ENCODE measurements at regions not wholly inside any gene's neighbourhood (a gene's known extent, or its start where the extent isn't known, plus 50 kb on each side); places are given as distances from the start of the nearest gene placed in this dataset.

DNA sequence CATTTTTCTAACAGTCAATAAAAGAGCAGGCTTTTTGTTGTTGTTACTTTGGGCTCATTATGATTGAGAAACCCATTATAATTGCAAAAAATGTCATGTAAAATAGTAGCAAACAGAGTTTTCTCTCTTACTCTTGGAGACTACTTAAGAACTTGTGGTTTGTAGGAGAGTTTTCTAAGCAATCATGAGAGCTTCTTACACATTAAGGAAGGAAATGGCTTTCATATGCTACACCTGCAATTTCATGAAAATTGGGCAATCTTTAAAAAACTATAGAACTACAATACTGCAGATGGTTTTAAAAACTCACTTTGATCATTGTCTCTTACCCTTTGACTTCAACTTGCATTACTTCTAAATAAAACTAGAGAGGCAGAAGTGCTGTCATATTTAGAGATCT is 701.8 kb downstream of the ZPLD1 start:
- no peak for TF ChIP-seq CTCF (IDR thresholded peaks at IDR 0.05)
- no peak for TF ChIP-seq POLR2A (IDR thresholded peaks at IDR 0.05)
